SU-DHL-6 (cell line): ENCODE measurements at regions not wholly inside any gene's neighbourhood (a gene's known extent, or its start where the extent isn't known, plus 50 kb on each side); places are given as distances from the start of the nearest gene placed in this dataset.

Experiments used
- EZH2phosphoT487 ChIP-seq: fragments of 200-600 bp; sonication (generic), shearing (Covaris generic); conservative IDR thresholded peaks from 2 replicates; pipeline ENCODE4 v1.6.1; 2018; ENCODE audit warnings: mild to moderate bottlenecking, antibody characterized with exemption, low read length, moderate library complexity, mixed read lengths
- TF ChIP-seq, protein P1 (sequence below): fragments of 200-600 bp; sonication (generic); IDR thresholded peaks from one replicate; pipeline ENCODE4 v1.5.1; 2017; ENCODE audit warnings: antibody characterized with exemption, mild to moderate bottlenecking, low read length, moderate library complexity; ENCODE audit not compliant: insufficient read depth, poor library complexity, severe bottlenecking

DNA sequence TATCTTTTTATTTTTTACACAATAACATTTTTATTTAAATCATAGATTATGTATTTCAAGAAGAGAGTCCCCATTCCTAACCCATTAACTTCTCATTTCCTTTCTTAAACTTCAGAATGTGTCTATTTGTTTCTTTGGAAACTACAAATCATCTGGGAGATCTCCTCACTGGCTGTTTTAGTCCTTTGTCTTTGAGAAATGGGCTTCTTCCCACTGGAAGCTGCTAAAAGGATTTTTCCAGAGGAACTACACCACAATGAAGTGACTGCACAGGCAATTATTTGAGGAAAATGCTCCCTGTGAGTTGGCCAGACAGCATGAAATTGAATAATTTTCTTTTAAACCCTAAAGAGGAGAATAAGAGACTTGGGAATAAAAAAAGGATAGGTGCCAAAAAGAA is 119.1 kb downstream of the TENT5A start:
- TF ChIP-seq, protein P1, sequence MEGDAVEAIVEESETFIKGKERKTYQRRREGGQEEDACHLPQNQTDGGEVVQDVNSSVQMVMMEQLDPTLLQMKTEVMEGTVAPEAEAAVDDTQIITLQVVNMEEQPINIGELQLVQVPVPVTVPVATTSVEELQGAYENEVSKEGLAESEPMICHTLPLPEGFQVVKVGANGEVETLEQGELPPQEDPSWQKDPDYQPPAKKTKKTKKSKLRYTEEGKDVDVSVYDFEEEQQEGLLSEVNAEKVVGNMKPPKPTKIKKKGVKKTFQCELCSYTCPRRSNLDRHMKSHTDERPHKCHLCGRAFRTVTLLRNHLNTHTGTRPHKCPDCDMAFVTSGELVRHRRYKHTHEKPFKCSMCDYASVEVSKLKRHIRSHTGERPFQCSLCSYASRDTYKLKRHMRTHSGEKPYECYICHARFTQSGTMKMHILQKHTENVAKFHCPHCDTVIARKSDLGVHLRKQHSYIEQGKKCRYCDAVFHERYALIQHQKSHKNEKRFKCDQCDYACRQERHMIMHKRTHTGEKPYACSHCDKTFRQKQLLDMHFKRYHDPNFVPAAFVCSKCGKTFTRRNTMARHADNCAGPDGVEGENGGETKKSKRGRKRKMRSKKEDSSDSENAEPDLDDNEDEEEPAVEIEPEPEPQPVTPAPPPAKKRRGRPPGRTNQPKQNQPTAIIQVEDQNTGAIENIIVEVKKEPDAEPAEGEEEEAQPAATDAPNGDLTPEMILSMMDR = no peak
- TF ChIP-seq EZH2phosphoT487 = no peak
